ENCODE measurements at regions not wholly inside any gene's neighbourhood (a gene's known extent, or its start where the extent isn't known, plus 50 kb on each side); places are given as distances from the start of the nearest gene placed in this dataset.
A peak's percentile ranks its signal among the peaks of the same experiment; 100 is the strongest.

GRCh38 chr13:74703855-74704387 is 569.7 kb upstream of the KLF12 start:
- no peaks in the 10 kb centered on the region for H3K79me2 ChIP-seq (ENCODE audit: low read depth)
- no peak overlapping the region for H3K27ac ChIP-seq
- TF ChIP-seq EZH2 (IDR thresholded peaks at IDR 0.05) (no peak), CTCF (IDR thresholded peaks at IDR 0.05) (no peak), EZH2phosphoT487 (IDR thresholded peaks at IDR 0.05) (no peak)
- H4K20me1 ChIP-seq (ENCODE audit: low read depth) = no peaks in the 10 kb centered on the region
- H3K36me3 ChIP-seq = no peaks in the 10 kb centered on the region
- H3K27me3 Mint-ChIP-seq (ENCODE audit: insufficient read depth, low read depth) = peaks cover under 1% of the 10 kb centered on the region
- H3K9me3 Mint-ChIP-seq = peaks cover 5% of the 10 kb centered on the region
- H3K27ac Mint-ChIP-seq = no peak overlapping the region
- no peaks in the 10 kb centered on the region for H3F3A ChIP-seq (ENCODE audit: low read depth)
- H3K9me3 ChIP-seq (ENCODE audit: low read depth) = no peaks in the 10 kb centered on the region
- no peak overlapping the region for H3K4me3 Mint-ChIP-seq
- DNase-seq (ENCODE audit: low spot score) = no peak
- no peak overlapping the region for H3K4me2 ChIP-seq
- no peak overlapping the region for H2AFZ ChIP-seq (replicated peaks)
- H3K9ac ChIP-seq = no peak overlapping the region
- H3K36me3 Mint-ChIP-seq = no peaks in the 10 kb centered on the region
- no peaks in the 10 kb centered on the region for H3K4me1 Mint-ChIP-seq
- H3K27me3 ChIP-seq = no peaks in the 10 kb centered on the region
- H3K4me1 ChIP-seq = no peaks in the 10 kb centered on the region
- H3K4me3 ChIP-seq = no peak overlapping the region

- H3K36me3 Mint-ChIP-seq = no peaks in the 10 kb centered on the region
- H3K4me3 Mint-ChIP-seq = peak overlapping the region; percentile 9
- Histone ChIP-seq H3K4me2 (no peak overlapping the region), H3K9me3 (ENCODE audit: low read depth) (no peaks in the 10 kb centered on the region), H3K27ac (no peak overlapping the region), H3F3A (ENCODE audit: low read depth) (no peaks in the 10 kb centered on the region), H3K27me3 (no peaks in the 10 kb centered on the region), H4K20me1 (ENCODE audit: low read depth) (no peaks in the 10 kb centered on the region), H3K4me1 (peaks cover 10% of the 10 kb centered on the region), H3K9ac (no peak overlapping the region), H3K36me3 (no peaks in the 10 kb centered on the region), H3K79me2 (ENCODE audit: low read depth) (no peaks in the 10 kb centered on the region), H3K4me3 (no peak overlapping the region), H2AFZ (replicated peaks) (no peak overlapping the region)
- H3K27me3 Mint-ChIP-seq (ENCODE audit: insufficient read depth, low read depth) = peaks cover 11% of the 10 kb centered on the region
- H3K4me1 Mint-ChIP-seq = peaks cover 33% of the 10 kb centered on the region
- H3K9me3 Mint-ChIP-seq = peaks cover 29% of the 10 kb centered on the region
- no peak for TF ChIP-seq CTCF (IDR thresholded peaks at IDR 0.05)
- no peak for TF ChIP-seq EZH2phosphoT487 (IDR thresholded peaks at IDR 0.05)
- no peak for TF ChIP-seq EZH2 (IDR thresholded peaks at IDR 0.05)
- H3K27ac Mint-ChIP-seq = no peak overlapping the region
- DNase-seq (ENCODE audit: low spot score) = no peak
Measured at GRCh38 chr13:74696148-74696922, 562.1 kb upstream of the KLF12 start.

GRCh38 chr13:74695021-74695800 is 561.0 kb upstream of the KLF12 start:
- Histone ChIP-seq H4K20me1 (ENCODE audit: low read depth) (no peaks in the 10 kb centered on the region), H2AFZ (replicated peaks) (no peak overlapping the region), H3K79me2 (ENCODE audit: low read depth) (no peaks in the 10 kb centered on the region), H3K9me3 (ENCODE audit: low read depth) (no peaks in the 10 kb centered on the region), H3F3A (ENCODE audit: low read depth) (no peaks in the 10 kb centered on the region), H3K27ac (no peak overlapping the region), H3K27me3 (no peaks in the 10 kb centered on the region), H3K4me3 (no peak overlapping the region), H3K9ac (no peak overlapping the region), H3K4me2 (no peak overlapping the region), H3K4me1 (peaks cover 10% of the 10 kb centered on the region), H3K36me3 (no peaks in the 10 kb centered on the region)
- Mint-ChIP-seq H3K9me3 (peaks cover 34% of the 10 kb centered on the region), H3K36me3 (peaks cover 4% of the 10 kb centered on the region), H3K4me1 (peaks cover 33% of the 10 kb centered on the region), H3K27me3 (ENCODE audit: insufficient read depth, low read depth) (peaks cover 11% of the 10 kb centered on the region), H3K27ac (no peak overlapping the region), H3K4me3 (no peak overlapping the region)
- no peak for TF ChIP-seq EZH2 (IDR thresholded peaks at IDR 0.05)
- no peak for DNase-seq (ENCODE audit: low spot score)

All from neural progenitor cell (in vitro differentiated cells).